MG63 (cell line): ENCODE measurements at regions not wholly inside any gene's neighbourhood (a gene's known extent, or its start where the extent isn't known, plus 50 kb on each side); places are given as distances from the start of the nearest gene placed in this dataset.
"Not testable (repeated sequence)": the region's sequence is repeated elsewhere in the genome, so short reads cannot be mapped to it uniquely, and the experiment has no call there.

Source experiments
- DNase-seq: peaks from one replicate; pipeline ENCODE4 v3.0.0-alpha.2; 2020
- H3K27me3 ChIP-seq: fragments of 250-450 bp; sonication (Bioruptor Pico); 2 replicates; pipeline ENCODE4 v1.5.1; 2020; ENCODE audit warnings: mild to moderate bottlenecking, moderate library complexity
- H3K36me3 ChIP-seq: fragments of 250-450 bp; sonication (Bioruptor Pico); 2 replicates; pipeline ENCODE4 v1.5.1; 2020; ENCODE audit warnings: mild to moderate bottlenecking, moderate library complexity
- H3K4me3 ChIP-seq: fragments of 250-450 bp; sonication (Bioruptor Pico); 2 replicates; pipeline ENCODE4 v1.5.1; 2020; ENCODE audit warnings: mild to moderate bottlenecking, moderate library complexity
- H3K9me3 ChIP-seq: fragments of 250-450 bp; sonication (Bioruptor Pico); 2 replicates; pipeline ENCODE4 v1.5.1; 2020; ENCODE audit warnings: mild to moderate bottlenecking, moderate library complexity

DNA sequence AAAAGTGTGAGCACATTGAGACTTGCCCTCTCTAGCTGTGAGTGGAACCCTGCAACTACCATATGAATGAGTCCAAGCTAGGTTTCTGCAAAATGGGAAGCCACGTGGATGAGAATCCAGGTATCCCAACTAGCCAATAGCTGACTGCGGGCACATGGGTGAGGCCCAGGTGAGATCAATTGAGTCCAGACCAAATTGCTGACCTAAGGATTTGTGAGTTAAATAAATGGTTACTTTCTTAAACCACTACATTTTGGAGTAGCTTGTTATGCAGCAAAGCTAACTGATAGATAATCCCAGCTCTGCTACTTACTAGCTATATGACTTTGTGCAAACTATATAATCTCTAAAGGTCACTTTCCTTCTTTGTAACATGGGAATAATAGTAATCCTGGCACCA, 150.3 kb upstream of the LCORL start:
- no peaks in the 10 kb centered on the region for H3K9me3 ChIP-seq
- no peak for DNase-seq
- no peaks in the 10 kb centered on the region for H3K27me3 ChIP-seq

DNA sequence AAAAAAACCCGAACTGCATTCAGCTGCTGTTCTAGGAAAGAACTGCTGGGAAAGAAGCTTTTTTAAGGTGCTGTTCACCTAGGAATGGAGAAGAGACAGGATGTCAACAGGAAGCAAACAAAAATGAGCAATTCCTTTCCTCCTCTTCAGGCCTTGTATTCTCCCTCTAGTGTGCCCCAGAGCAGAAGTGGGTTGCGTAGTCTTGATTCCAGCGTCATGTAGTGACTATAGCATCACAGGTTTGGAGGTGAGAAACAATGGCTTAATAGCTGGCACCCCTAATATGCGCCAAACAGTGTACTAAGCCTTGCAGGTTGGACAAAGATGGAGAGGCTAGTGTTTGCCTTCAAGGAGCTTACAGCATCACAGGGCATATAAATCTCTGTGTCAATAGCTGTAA, 146.3 kb upstream of the LCORL start:
- no peaks in the 10 kb centered on the region for H3K27me3 ChIP-seq
- no peak overlapping the region for H3K4me3 ChIP-seq

More for the DNA sequence above, 150.3 kb upstream of the LCORL start:
- no peaks in the 10 kb centered on the region for H3K36me3 ChIP-seq
- no peak overlapping the region for H3K4me3 ChIP-seq

DNA sequence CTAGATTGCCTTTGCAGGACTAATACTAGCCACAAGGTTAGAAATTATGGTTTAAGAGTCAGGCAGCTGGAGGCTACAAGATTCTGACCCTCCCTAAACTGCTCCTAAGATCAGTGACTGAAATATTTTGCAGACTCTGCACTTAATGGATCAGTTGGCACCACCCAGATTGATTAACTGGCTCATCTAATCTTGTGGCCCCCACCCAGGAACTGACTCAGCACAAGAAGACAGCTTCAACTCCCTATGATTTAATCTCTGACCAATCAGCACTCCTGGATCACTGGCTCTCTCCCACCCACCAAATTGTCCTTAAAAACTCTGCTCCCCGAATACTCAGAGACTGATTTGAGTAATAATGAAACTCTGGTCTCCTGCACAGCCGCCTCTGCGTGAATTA, 145.4 kb upstream of the LCORL start:
- Histone ChIP-seq H3K9me3 (no peaks in the 10 kb centered on the region), H3K36me3 (no peaks in the 10 kb centered on the region), H3K4me3 (no peak overlapping the region), H3K27me3 (no peaks in the 10 kb centered on the region)
- DNase-seq: no peak

More for the DNA sequence above, 146.3 kb upstream of the LCORL start:
- H3K9me3 ChIP-seq: no peaks in the 10 kb centered on the region
- DNase-seq: no peak
- no peaks in the 10 kb centered on the region for H3K36me3 ChIP-seq

DNA sequence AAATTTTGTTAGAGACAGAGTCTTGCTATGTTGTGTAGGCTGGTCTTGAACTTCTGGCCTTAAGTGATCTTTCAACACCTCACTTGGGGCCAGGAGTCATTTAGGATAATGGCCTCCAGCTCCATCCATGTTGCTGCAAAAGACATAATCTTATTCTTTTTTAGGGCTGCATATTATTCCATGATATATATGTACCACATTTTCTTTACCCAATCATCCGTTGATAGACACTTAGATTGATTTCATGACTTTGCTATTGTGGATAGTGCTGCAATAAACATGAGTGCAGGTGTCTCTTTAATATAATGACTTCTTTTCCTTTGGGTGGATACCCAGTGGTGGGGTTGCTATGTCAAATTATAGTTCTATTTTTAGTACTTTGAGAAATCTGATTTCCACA, 140.9 kb upstream of the LCORL start:
- Histone ChIP-seq H3K36me3 (no peaks in the 10 kb centered on the region), H3K4me3 (no peak overlapping the region), H3K27me3 (no peaks in the 10 kb centered on the region), H3K9me3 (no peaks in the 10 kb centered on the region)
- no peak for DNase-seq

DNA sequence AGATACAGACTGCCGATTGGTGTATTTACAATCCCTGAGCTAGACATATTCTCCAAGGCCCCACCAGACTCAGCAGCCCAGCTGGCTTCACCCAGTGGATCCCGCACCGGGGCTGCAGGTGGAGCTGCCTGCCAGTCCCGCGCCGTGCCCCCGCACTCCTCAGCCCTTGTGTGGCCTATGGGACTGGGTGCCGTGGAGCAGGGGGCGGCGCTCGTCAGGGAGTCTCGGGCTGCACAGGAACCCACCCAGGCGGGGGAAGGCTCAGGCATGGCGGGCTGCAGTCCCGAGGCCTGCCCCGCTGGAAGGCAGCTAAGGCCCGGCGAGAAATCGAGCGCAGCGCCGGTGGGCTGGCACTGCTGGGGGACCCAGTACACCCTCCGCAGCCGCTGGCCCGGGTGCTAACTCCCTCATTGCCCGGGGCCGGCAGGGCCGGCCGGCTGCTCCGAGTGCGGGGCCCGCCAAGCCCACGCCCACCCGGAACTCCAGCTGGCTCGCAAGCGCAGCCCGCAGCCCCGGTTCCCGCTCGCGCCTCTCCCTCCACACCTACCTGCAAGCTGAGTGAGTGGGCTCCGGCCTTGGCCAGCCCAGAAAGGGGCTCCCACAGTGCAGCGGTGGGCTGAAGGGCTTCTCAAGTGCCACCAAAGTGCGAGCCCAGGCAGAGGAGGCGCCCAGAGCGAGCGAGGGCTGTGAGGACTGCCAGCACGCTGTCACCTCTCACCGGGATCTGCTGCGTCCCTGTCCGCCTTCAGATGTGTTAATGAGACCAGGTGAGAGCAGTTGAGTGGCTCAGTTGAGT, 137.8 kb upstream of the LCORL start:
- H3K4me3 ChIP-seq, H3K27me3 ChIP-seq, H3K36me3 ChIP-seq, H3K9me3 ChIP-seq, DNase-seq: not testable (repeated sequence)

DNA sequence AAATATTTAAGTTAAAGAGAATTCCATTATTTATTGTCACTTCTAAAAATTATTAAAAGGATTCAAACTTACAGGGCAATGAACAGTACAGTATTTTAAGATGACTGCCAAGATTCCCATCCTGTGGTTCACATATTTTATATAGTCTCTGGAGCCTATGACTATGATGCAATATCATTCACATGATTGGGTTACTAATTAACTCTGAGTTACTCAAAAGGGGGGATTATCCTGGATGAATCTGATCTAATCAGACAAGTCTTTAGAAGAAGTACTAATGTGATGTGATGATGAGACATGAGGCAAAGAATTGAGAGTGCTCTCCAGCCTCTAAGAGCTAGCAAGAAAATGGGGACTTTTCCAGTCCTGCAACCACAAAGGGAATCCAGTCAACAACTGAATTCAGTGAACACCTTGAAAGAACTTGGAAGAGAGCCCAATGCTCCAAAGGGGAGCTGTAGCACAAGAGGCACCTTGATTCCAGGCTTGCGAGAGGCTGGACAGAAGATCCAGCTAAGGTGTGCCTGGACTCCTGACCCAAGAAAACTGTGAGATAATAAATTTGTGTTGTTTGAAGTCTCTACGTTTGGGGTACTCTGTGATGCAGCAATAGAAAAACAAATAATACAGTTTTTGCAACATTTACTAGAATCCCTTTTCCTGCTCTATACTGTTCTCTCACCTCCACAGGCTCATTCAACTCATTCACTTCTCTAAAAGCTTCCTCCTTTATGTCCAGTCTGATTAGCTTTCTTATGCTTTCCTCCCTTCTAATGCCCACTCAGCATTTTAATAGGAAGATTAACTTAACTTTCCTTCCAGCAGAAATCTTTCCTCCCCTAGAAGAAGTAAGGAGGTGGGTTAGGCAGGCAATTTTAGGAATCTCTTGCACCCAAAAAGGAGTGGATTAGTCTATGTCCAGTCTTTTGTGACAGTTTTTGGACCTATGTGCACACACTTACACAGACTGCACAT, 133.8 kb upstream of the LCORL start:
- Histone ChIP-seq H3K4me3 (no peak overlapping the region), H3K27me3 (no peaks in the 10 kb centered on the region), H3K36me3 (no peaks in the 10 kb centered on the region), H3K9me3 (no peaks in the 10 kb centered on the region)
- no peak for DNase-seq

DNA sequence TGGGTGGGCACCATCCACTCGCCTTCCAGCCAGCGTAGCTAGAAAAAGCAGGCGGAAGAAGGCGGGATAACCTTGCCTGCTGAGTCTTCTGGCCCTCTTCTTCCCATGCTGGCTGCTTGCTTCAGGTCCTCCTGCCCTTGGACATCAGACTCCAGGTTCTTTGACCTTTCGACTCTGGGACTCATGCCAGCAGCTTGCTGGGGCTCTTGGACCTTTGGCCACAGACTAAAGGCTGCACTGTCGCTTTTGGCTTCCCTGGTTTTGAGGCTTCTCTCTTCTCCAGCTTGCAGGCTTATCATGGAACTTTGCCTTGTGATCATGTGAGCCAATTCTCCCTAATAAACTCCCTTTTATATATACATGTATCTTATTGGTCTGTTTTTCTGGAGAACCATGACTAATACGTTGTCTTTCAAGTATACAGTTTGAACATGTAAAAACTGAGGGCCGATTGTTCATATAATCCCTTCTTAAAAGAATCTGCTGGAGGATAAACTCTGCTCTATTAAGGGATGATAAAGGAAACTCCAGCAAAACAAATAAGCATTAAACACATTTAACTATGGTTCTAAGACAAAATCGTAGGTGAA, 116.6 kb upstream of the LCORL start:
- H3K9me3 ChIP-seq: no peaks in the 10 kb centered on the region
- no peak overlapping the region for H3K4me3 ChIP-seq
- no peaks in the 10 kb centered on the region for H3K27me3 ChIP-seq
- H3K36me3 ChIP-seq: no peaks in the 10 kb centered on the region
- no peak for DNase-seq

DNA sequence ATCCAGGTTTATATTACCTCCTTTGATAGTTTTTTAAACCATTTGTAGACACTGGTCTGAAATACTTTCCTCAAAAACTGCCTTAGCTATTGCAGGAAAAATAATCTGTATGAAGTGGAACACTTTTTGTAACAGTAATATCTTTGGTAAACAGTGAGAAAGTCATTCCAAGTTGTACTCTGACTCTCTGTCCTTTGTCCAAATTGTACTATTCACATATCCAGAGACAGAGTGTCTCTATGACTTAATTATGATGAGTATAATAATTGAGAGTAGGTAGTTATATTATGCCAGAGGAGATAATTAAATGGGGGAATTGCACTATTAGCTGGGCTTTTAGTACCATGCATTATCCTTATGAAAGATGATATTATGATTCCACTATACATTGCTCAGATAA, 112.6 kb upstream of the LCORL start:
- Histone ChIP-seq H3K9me3 (no peaks in the 10 kb centered on the region), H3K27me3 (no peaks in the 10 kb centered on the region), H3K36me3 (no peaks in the 10 kb centered on the region), H3K4me3 (no peak overlapping the region)
- DNase-seq: no peak

DNA sequence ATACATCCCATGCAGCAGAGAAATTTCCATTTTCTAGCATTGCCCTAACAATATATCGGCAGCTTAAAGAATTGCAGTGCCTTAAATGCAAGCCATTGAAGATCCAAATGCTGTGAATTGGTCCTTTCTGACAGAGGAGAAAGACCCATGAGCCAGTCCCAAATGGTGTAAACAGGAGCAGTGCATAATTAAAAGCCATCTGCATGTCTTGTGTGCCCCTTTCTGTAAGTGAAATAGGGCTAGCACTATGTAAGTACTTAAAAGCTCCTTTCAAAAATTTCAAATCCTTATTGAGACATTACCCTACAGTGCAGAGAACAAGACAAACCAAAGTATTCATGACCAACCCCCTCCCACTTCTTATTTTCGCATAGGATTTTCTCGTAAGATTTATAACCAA, 108.7 kb upstream of the LCORL start:
- no peak for DNase-seq
- Histone ChIP-seq H3K9me3 (no peaks in the 10 kb centered on the region), H3K4me3 (no peak overlapping the region)

DNA sequence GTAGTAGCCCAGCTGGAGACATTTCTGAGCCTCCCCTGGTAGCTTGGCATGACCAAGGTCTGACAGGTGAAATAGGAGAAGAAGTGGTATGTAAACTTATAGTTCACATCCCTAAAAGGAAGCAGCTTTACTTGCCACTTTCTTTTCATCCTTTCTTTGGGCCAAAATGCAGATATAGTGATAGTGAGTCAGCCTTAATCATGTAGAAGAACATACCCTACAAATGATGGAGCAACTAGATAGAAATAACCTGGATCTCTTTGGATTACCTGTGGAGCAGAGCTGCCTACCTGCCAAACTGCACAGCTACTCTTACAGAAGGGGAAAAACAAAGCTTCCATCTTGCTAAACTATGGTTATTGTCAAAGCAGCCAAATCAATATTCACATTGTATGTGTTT, 106.7 kb upstream of the LCORL start:
- DNase-seq: no peak
- H3K9me3 ChIP-seq: no peaks in the 10 kb centered on the region
- H3K36me3 ChIP-seq: no peaks in the 10 kb centered on the region
- H3K27me3 ChIP-seq: no peaks in the 10 kb centered on the region
- H3K4me3 ChIP-seq: no peak overlapping the region

More for the DNA sequence above, 108.7 kb upstream of the LCORL start:
- H3K36me3 ChIP-seq: no peaks in the 10 kb centered on the region
- no peaks in the 10 kb centered on the region for H3K27me3 ChIP-seq

DNA sequence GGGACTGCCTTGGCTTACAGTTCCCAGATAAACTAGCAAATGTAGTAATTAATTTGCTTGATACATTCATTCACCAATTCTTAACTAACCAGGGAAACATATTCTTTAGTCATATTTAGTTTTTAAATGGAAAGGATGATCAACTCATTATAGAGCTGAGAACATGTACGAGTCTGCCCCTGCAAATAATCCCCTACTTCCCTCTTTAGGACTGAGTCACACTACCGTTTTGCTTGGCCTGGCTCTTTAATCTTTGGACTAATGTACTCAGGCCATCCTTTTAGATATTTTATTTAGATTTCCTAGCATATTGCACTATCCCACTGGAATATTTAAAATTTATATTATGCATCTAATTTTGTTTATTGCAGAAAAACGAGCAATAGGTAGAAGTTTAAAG, 105.5 kb upstream of the LCORL start:
- H3K4me3 ChIP-seq: no peak overlapping the region
- no peaks in the 10 kb centered on the region for H3K36me3 ChIP-seq
- H3K9me3 ChIP-seq: no peaks in the 10 kb centered on the region
- no peak for DNase-seq
- no peaks in the 10 kb centered on the region for H3K27me3 ChIP-seq

DNA sequence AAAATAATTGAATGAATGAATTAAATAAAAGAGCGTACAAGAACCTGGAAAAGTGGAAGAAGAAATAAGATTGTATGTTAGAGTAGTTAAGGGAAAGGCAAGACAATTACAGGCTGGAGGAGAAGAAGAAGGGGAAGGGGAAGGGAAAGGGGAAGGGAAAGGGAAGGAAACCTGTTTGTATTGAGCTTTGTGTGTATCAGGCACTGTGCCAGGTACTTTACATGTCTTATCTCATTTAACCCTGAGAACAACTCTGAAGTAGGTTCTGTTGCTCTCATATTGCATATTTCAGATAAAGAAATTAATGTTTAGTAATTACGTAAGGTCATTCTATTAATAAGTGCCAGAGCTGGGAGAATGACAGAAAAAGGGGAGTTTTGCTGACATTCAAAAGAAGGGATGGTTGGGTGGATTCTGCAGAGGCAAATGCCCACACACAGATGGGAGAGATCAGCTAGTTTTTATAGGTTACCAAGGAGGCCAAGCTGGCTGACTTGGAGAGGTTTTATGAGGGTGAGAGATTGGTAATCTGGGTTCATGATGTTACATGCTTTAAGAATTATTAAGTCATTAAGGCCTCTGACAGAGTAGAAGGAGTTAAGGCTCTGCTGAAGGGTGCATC, 92.3 kb upstream of the LCORL start:
- no peaks in the 10 kb centered on the region for H3K9me3 ChIP-seq
- no peak for DNase-seq
- no peaks in the 10 kb centered on the region for H3K36me3 ChIP-seq
- H3K27me3 ChIP-seq: no peaks in the 10 kb centered on the region
- no peak overlapping the region for H3K4me3 ChIP-seq

DNA sequence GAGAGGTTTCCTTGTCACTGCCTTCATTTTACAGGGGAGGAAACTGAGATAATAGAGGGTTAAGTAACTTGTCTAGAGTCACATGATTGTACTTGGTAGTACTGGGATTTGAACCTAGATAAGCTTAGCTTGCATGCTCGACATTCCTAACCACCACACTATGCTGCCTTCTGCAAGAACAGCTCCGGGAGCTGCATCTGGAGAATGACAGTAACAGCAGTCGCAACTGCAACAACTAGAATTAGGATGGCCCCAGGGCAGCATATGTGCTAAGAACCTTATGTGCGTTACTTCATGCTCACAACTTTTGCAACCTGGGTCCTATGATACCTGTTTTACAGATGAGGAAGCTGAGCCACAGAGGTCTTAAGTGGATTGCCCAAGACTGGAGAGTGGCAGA, 89.5 kb upstream of the LCORL start:
- no peak for DNase-seq
- Histone ChIP-seq H3K36me3 (no peaks in the 10 kb centered on the region), H3K9me3 (no peaks in the 10 kb centered on the region), H3K4me3 (no peak overlapping the region), H3K27me3 (no peaks in the 10 kb centered on the region)

DNA sequence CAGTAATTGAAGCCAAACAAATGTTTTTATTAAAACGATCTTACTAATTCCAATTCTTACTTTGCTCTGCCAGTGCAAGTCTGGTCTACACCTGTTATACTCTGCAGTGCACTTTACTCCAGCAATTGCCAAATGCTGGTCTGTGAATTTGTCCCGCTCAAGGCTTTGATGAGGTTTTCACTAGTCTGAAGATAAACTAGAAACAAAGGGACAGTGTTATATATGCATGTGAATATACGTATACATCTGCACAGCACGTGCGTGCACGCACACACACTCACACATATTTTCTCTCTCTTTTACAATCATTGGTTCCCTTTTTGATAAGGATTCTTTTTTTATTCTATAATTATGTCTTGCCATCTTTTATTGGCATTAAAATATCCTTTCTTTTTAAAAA, 88.5 kb upstream of the LCORL start:
- H3K27me3 ChIP-seq: no peaks in the 10 kb centered on the region
- no peak overlapping the region for H3K4me3 ChIP-seq
- no peaks in the 10 kb centered on the region for H3K36me3 ChIP-seq
- DNase-seq: no peak
- no peaks in the 10 kb centered on the region for H3K9me3 ChIP-seq

DNA sequence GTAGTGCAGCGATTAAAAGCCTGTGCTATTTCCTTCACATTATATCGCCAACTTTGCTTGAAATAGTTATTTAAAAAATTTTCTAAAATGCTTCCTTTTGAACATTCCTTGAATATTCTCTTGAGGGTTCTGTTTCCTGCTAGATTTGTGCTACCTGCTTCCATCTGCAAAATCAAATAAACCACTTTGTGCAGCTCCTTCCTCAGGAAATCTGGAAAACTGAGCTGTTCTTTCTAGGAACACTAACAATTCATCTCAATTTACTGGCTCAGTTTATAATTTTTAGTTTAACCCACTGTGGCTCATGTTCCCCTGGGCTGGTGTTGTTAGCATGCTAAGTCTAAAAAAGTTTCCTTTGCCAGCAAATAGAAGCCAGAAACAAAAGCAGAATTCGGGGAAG, 88.1 kb upstream of the LCORL start:
- Histone ChIP-seq H3K4me3 (no peak overlapping the region), H3K9me3 (no peaks in the 10 kb centered on the region), H3K36me3 (no peaks in the 10 kb centered on the region), H3K27me3 (no peaks in the 10 kb centered on the region)
- DNase-seq: no peak

DNA sequence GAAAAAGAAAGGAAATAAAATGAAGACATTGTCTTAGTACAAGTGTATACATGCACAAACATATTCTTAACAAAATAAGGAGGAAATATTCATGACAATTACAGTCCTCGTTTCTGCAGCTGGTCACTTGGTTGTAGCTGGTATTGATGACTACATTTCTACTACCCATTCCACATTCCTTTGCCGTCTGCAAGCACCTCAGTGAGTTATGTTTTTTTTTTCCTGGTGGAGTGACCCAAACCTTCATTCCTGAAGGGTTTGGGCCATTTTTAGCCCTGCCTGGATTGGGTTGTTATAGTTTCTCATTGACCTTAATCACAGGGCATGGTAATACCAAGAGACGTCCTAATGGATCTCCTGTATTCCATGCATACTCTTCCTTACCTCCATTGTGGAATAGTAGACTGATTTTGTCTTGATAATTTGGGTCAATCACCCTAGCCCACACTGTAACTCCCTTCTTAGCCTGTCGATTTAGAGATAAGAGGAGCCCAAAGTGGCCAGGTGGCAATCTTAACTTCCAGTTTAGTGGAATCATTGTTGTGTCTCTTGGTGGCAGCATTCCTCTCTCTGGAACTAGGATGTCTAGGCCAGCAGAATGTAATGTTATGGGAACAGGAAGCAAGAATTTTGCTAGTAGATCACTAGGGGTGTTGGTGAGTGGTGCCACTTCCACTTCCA, 86.4 kb upstream of the LCORL start:
- H3K9me3 ChIP-seq, H3K4me3 ChIP-seq, H3K27me3 ChIP-seq, H3K36me3 ChIP-seq, DNase-seq: not testable (repeated sequence)
